PC-3 (cell line): ENCODE measurements at regions not wholly inside any gene's neighbourhood (a gene's known extent, or its start where the extent isn't known, plus 50 kb on each side); places are given as distances from the start of the nearest gene placed in this dataset.

Experiments used
- ATAC-seq: fragments of 200-7000 bp; cut with Tn5 transposase; 2 replicates; pipeline ENCODE4 v1.9.1; 2020; ENCODE audit warnings: mild to moderate bottlenecking, moderate library complexity
- BruUV-seq: library from RNA; stranded (reverse); fragments of 400-500 nt; replicated peaks from 2 replicates; lab custom pipeline; 2021; lab: Mats Ljungman, UMichigan
- CTCF ChIA-PET: fragments of 300-600 bp; sonication (Branson Sonifier 250); formaldehyde crosslinking; loops from one replicate; lab custom pipeline; 2022; ENCODE audit warnings: antibody characterized with exemption; lab: Charles Lee
- POLR2A ChIA-PET: fragments of 300-600 bp; sonication (Branson Sonifier 250); formaldehyde crosslinking; loops from one replicate; lab custom pipeline; 2022; ENCODE audit warnings: antibody characterized with exemption; ENCODE audit not compliant: unreplicated experiment; lab: Charles Lee
- DNase-seq: peaks from one replicate; pipeline ENCODE4 v3.0.0-alpha.2; 2015
- H2AFZ ChIP-seq: fragments of 300-600 bp; sonication (generic); 2 replicates; pipeline ENCODE4 v1.6.0; 2016; ENCODE audit warnings: antibody characterized with exemption, low read length
- H3F3A ChIP-seq: fragments of 300-600 bp; sonication (generic); one replicate; pipeline ENCODE4 v1.6.0; 2017; ENCODE audit warnings: antibody characterized with exemption, low read length, control low read depth, mild to moderate bottlenecking; ENCODE audit not compliant: unreplicated experiment
- H3K27ac ChIP-seq: fragments of 300-600 bp; sonication (generic); 2 replicates; pipeline ENCODE4 v1.5.1; 2016; ENCODE audit warnings: mild to moderate bottlenecking, low read length
- H3K27me3 ChIP-seq: fragments of 300-600 bp; sonication (generic); 2 replicates; pipeline ENCODE4 v1.6.1; 2016; ENCODE audit warnings: low read length, mixed read lengths
- H3K36me3 ChIP-seq: fragments of 300-600 bp; sonication (generic); 2 replicates; pipeline ENCODE4 v1.6.1; 2016; ENCODE audit warnings: low read depth, mixed run types, low read length, mixed read lengths
- H3K4me1 ChIP-seq: fragments of 300-600 bp; sonication (generic); 2 replicates; pipeline ENCODE4 v1.5.1; 2016; ENCODE audit warnings: low read length; ENCODE audit not compliant: insufficient read depth
- H3K4me2 ChIP-seq: fragments of 300-600 bp; sonication (generic); 2 replicates; pipeline ENCODE4 v1.6.0; 2016; ENCODE audit warnings: low read length
- H3K4me3 ChIP-seq: fragments of 300-600 bp; sonication (generic); 2 replicates; pipeline ENCODE4 v1.5.1; 2016; ENCODE audit warnings: mild to moderate bottlenecking, low read length, mixed read lengths
- H3K79me2 ChIP-seq: fragments of 300-600 bp; sonication (generic); 2 replicates; pipeline ENCODE4 v1.6.1; 2017; ENCODE audit warnings: low read length, mixed read lengths
- H3K9ac ChIP-seq: fragments of 300-600 bp; sonication (generic); 2 replicates; pipeline ENCODE4 v1.6.0; 2016; ENCODE audit warnings: mild to moderate bottlenecking, low read length
- H3K9me2 ChIP-seq: fragments of 300-600 bp; sonication (generic); replicated peaks from 2 replicates; pipeline ENCODE4 v1.6.1; 2016; ENCODE audit warnings: mixed run types, low read length, mixed read lengths
- H3K9me3 ChIP-seq: fragments of 300-600 bp; sonication (generic); 2 replicates; pipeline ENCODE4 v1.6.1; 2016; ENCODE audit warnings: low read length, mixed read lengths
- H4K20me1 ChIP-seq: fragments of 300-600 bp; sonication (generic); 2 replicates; pipeline ENCODE4 v1.6.1; 2016; ENCODE audit warnings: low read length, mixed read lengths
- EZH2 ChIP-seq: fragments of 300-600 bp; sonication (generic); IDR thresholded peaks from one replicate; pipeline ENCODE4 v1.6.1; 2017; ENCODE audit warnings: antibody characterized with exemption, mild to moderate bottlenecking, low read length; ENCODE audit not compliant: unreplicated experiment
- EZH2phosphoT487 ChIP-seq: fragments of 300-600 bp; sonication (generic); IDR thresholded peaks from 2 replicates; pipeline ENCODE4 v1.6.1; 2018; ENCODE audit warnings: mild to moderate bottlenecking, antibody characterized with exemption, low read length, borderline replicate concordance
- intact Hi-C: fragments of 100-400 bp; cut with micrococcal nuclease; formaldehyde crosslinking; loops from 2 replicates; pipeline ENCODE4 v1.9.0; 2023
- TF ChIP-seq, protein P1 (sequence below): fragments of 300-600 bp; sonication (generic); conservative IDR thresholded peaks from 2 replicates; pipeline ENCODE4 v1.5.1; 2017; ENCODE audit warnings: antibody characterized with exemption, low read depth, mild to moderate bottlenecking, low read length

DNA sequence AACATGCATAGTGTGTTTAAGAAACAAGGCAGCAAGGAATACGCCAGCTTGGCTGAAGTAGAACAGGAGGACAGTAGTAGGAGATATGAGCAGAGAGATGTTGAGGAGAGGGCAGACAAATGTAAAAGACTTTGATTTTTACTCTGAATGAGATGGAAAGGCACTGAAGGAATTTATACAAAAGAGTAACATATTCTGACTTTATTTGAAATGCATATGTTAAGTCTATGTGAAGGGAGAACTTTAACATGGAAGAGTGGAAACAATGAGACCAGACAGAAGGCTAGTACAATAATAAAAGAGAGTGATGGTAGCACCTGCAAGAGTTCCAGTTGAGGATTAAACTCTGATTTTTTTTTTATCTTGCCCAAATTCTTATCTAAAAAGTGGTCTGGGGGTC is 176.2 kb upstream of the CENPE start:
- Histone ChIP-seq H3K9me2 (no peaks in the 10 kb centered on the region), H3K27ac (no peak overlapping the region), H4K20me1 (no peaks in the 10 kb centered on the region), H3K4me2 (no peak overlapping the region), H3K79me2 (no peaks in the 10 kb centered on the region), H3K9ac (no peak overlapping the region), H3K36me3 (no peaks in the 10 kb centered on the region), H3K4me1 (no peaks in the 10 kb centered on the region; the same call in 1 of the 2 replicates), H3K4me3 (no peak overlapping the region), H2AFZ (no peak overlapping the region), H3K9me3 (no peaks in the 10 kb centered on the region), H3F3A (no peaks in the 10 kb centered on the region), H3K27me3 (no peaks in the 10 kb centered on the region)
- intact Hi-C loops: no loop called here
- TF ChIP-seq EZH2phosphoT487 (no peak), EZH2 (no peak)
- TF ChIP-seq, protein P1, sequence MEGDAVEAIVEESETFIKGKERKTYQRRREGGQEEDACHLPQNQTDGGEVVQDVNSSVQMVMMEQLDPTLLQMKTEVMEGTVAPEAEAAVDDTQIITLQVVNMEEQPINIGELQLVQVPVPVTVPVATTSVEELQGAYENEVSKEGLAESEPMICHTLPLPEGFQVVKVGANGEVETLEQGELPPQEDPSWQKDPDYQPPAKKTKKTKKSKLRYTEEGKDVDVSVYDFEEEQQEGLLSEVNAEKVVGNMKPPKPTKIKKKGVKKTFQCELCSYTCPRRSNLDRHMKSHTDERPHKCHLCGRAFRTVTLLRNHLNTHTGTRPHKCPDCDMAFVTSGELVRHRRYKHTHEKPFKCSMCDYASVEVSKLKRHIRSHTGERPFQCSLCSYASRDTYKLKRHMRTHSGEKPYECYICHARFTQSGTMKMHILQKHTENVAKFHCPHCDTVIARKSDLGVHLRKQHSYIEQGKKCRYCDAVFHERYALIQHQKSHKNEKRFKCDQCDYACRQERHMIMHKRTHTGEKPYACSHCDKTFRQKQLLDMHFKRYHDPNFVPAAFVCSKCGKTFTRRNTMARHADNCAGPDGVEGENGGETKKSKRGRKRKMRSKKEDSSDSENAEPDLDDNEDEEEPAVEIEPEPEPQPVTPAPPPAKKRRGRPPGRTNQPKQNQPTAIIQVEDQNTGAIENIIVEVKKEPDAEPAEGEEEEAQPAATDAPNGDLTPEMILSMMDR: no peak
- CTCF ChIA-PET: no interaction called here
- no peak for DNase-seq
- POLR2A ChIA-PET: no interaction called here
- no TSS peak for BruUV-seq
- ATAC-seq: no peak

DNA sequence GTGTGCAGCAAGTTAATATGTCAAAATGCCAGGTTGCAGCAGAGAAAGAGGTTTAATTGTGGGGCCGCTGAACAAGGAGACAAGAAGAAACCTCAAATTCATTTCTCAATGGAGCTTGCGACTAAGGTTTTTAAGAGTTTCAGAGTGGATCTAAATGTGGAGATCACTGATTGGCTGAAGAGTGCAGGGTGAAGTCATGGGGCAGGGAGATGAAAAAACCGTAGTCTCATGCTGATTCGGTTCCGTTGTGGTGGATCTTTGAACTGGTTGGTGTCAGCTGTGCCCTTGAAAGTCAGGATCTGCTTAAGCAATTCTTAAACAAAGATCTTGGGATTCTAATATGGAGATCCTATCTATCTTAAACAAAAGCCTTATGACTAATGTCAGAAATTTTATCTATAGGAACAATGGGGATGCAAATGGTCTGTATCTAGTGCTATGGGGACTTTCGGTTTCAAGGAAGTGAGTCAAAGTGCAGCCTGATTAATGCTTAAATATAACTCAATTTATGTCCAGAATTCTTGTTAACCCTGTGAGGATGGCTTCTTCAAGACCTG is 173.9 kb upstream of the CENPE start:
- no peak overlapping the region for H3K4me3 ChIP-seq
- no peak overlapping the region for H3K9ac ChIP-seq
- H3K27me3 ChIP-seq: no peaks in the 10 kb centered on the region
- no peaks in the 10 kb centered on the region for H3K9me3 ChIP-seq
- no peak for TF ChIP-seq EZH2
- no peaks in the 10 kb centered on the region; the same call in 1 of the 2 replicates for H3K4me1 ChIP-seq
- H3K27ac ChIP-seq: no peak overlapping the region
- H3K9me2 ChIP-seq: no peaks in the 10 kb centered on the region
- no peaks in the 10 kb centered on the region for H3K36me3 ChIP-seq
- no TSS peak for BruUV-seq
- no peaks in the 10 kb centered on the region for H3F3A ChIP-seq
- no peaks in the 10 kb centered on the region for H4K20me1 ChIP-seq
- no peaks in the 10 kb centered on the region for H3K79me2 ChIP-seq
- H3K4me2 ChIP-seq: no peak overlapping the region
- DNase-seq (peak; percentile 2), ATAC-seq (no peak)
- ChIA-PET POLR2A (no interaction called here), CTCF (no interaction called here)
- H2AFZ ChIP-seq: no peak overlapping the region
- intact Hi-C loops: no loop called here

DNA sequence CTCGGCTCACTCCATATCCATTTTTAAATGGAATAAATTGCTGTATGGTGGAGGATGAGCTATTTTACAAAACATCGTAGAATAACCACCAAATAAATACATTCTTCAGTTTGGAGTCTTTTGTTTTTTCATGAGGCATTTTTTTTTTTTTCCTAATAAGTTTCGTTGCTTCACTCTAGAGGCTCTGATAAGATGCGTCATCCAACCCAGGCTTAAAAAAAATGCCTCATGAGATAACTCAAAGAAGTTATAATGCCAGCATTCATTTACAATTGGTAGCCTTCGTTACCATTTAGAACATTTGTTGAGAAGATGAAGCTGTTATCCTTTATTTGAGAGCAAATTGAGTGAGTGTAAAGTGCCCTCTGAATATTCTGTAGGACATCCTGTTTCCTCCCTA is 172.2 kb upstream of the CENPE start:
- Histone ChIP-seq H3K79me2 (no peaks in the 10 kb centered on the region), H3F3A (no peaks in the 10 kb centered on the region), H3K4me1 (no peaks in the 10 kb centered on the region; the same call in 1 of the 2 replicates), H3K9ac (no peak overlapping the region), H2AFZ (no peak overlapping the region), H3K4me3 (no peak overlapping the region), H3K9me3 (no peaks in the 10 kb centered on the region), H3K27me3 (no peaks in the 10 kb centered on the region), H4K20me1 (no peaks in the 10 kb centered on the region), H3K36me3 (no peaks in the 10 kb centered on the region), H3K9me2 (no peaks in the 10 kb centered on the region), H3K4me2 (no peak overlapping the region), H3K27ac (no peak overlapping the region)
- POLR2A ChIA-PET: no interaction called here
- ATAC-seq (no peak), DNase-seq (no peak)
- no TSS peak for BruUV-seq
- TF ChIP-seq, protein P1: no peak
- TF ChIP-seq EZH2: no peak
- TF ChIP-seq EZH2phosphoT487: no peak
- intact Hi-C loops: no loop called here
- CTCF ChIA-PET: no interaction called here
